C1 segment of cervical spinal cord (tissue), 14 donors: ENCODE measurements at regions not wholly inside any gene's neighbourhood (a gene's known extent, or its start where the extent isn't known, plus 50 kb on each side); places are given as distances from the start of the nearest gene placed in this dataset.
"Not testable (repeated sequence)": the region's sequence is repeated elsewhere in the genome, so short reads cannot be mapped to it uniquely, and the experiment has no call there.

Experiments
- DNase-seq, 14 donors: peaks; one replicate each; lab custom pipeline; 2025; lab: John Stamatoyannopoulos, UW

- DNase-seq = no peak
Observed at GRCh38 chr5:17690473-17690872, 56.2 kb downstream of the TAF11L14 start.

- no peak for DNase-seq
Observed at GRCh38 chr5:17691762-17692161, 57.5 kb downstream of the TAF11L14 start.

DNA sequence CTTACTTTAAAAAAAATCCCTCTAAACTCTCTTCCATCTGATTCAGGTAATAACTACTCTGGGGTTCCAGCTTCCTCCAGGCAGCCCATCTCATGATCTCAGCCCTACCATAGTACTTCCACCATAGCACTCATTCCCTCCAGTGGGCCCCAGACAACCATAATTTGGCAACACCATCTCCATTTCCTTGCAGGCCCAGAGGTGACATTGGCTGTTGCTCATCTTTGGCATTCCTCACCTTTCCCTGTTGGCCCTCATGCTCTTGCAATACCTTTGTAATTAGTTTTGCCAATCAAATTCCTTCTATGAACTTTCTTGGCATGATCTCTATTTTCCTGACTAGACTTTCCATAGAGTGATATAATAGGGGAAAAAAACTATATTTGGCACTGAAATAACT is 60.1 kb downstream of the TAF11L14 start:
- DNase-seq = no peak

DNA sequence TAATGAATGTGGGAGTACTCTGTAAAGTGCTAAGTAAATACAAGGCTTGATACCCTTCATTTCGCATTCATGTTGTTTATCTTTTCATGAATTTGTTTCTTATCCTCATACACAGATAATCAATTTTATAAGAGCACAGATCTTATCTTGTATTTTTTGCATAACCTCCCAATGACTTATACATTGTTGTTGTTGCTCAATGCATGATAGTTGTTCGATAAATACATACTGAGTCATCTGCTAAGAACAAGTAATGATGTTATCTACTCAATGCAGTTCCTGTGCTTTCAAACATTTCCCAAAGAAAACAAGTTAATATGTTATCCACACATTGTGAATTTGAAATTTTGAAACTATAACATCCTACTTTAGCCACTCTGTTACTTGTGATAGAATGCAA is 60.7 kb downstream of the TAF11L14 start:
- no peak for DNase-seq

- DNase-seq = no peak
Observed at GRCh38 chr5:17696627-17697026, 62.4 kb downstream of the TAF11L14 start.

GRCh38 chr5:17697671-17698070 is 63.4 kb downstream of the TAF11L14 start:
- no peak for DNase-seq

GRCh38 chr5:17709011-17709710 is 74.9 kb downstream of the TAF11L14 start:
- no peak for DNase-seq

DNA sequence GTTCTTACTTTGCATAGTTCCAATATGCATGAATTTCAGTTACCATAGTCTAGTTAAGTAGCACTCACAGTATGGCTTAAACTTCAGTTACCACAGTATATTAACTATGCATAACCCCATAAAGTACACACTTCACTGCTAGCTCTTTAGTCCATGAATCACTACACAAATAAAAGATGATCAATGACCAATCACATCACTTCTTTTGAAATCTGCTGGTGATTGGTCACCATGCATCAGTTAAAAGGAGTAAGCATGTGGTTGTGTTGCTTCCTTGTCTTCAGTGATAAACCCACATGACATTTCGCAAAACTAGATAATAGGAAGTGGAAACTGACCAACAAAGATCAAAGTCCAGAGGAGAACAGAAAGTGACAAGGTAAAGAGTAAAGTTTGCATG is 79.0 kb downstream of the TAF11L14 start:
- DNase-seq = no peak

DNA sequence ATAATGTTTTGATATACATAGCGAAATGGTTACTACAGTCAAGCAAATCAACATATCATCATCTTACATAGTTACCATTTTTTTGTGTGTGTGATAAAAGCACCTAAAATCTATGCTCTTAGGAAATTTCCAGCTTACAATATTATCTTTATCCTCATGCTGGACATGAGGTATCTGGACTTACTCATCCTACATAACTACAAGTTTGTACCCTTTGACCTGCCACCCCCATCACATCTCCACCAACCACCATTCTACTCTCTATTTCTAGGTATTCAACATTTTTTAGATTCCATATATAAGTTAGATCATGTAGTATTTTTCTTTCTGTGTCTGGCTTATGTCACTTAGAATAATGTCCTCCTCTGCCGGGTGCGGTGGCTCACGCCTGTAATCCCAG is 79.9 kb downstream of the TAF11L14 start:
- DNase-seq = no peak

- DNase-seq = no peak
Observed at GRCh38 chr5:17719592-17719991, 85.3 kb downstream of the TAF11L14 start.

DNA sequence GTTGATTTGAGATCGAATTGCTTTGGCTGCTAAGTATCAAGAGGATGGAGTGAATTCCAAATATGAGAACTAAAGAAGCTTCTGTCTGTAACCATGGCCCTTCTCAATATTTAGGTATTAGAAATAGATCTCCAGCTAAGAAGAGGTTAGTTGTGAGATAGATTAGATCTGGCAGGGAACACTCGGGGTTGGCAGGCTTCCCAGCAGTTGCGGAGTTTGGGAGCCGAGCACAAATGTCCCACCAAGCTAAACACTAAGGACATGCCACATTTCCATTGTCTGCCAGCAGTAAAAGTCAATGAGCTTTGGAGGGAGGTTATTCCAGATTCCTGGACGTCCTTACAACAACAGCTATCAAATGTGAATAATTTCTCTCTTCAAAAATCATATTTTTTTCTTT is 85.8 kb downstream of the TAF11L14 start:
- no peak for DNase-seq

DNA sequence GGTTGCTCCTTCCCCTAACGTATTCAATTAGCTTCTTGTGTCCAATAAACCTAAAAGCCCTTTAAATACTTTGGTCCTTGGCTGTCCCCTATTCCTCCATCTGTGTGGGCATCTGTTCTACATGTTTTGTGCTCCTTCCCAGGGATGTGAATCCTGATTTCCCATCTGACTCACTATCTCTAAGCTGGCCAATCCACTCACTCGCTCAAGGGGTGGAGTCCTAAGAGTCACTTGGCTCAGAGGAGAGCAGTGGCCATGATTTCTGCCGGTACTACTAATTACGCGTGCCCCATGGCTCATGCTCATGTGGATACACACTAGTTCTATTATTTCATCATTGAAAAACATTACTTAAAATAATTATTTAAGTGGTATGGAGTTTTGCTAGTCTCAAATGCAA is 89.6 kb downstream of the TAF11L14 start:
- no peak for DNase-seq

DNA sequence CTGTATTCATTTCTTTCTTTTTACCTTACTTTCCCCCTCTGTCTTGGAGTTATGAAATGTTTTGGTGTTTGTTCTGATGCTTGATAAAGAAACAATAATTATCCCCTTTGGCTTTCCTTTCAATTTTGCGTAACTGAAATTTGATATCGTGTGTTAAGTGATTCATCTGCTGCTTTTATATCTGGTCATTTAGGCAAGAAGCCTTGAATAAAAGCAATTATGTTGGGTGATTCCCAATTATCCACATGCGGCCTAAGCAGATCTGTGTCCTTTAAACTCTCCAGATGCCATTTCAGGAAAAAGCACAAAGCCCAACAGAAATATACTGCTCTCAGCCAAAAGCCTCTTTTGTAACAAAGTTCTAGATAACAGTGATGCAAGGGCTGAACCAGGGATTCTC is 92.8 kb downstream of the TAF11L14 start:
- no peak for DNase-seq

GRCh38 chr5:17730421-17730820 is 96.2 kb downstream of the TAF11L14 start:
- no peak for DNase-seq

- DNase-seq = no peak
Observed at GRCh38 chr5:17732351-17732923, 98.2 kb downstream of the TAF11L14 start.

DNA sequence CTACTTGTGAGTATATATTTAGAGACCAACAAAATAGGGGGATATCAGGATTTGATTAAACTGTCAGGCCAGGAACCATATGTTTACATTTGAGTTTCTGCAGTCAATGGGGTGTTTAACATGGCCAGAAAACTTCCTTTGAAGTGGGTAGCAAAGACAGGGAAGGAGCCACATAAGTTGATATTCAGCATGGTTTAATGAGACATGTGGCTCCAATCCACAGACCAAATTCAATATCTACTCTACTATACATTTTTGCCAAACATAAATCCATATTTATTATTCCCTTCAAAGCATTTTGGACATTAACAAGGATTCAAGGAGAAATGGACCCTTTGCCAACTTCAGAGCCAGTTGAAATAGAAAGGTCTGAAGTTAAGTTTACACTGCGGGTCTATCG is 99.8 kb downstream of the TAF11L14 start:
- no peak for DNase-seq

DNA sequence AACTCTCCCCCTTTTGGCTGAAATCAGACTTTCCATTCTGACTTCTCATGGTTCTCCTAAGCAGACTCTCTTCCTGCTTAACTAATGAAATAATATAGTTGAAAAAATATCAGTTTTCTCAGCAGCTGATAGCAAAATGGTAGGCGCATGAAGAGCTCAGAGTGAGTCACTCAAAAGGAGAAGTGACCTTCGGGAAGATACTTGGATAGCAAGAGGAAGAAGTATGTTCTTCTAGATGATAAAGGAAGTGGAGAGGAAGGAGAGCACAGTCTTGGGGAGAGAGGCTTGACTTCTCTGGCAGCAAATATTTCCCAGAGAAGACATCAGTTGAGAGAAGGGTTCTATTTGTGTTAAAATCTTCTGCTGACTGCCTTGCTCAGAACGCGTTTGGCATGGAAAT is 101.5 kb downstream of the TAF11L14 start:
- no peak for DNase-seq

DNA sequence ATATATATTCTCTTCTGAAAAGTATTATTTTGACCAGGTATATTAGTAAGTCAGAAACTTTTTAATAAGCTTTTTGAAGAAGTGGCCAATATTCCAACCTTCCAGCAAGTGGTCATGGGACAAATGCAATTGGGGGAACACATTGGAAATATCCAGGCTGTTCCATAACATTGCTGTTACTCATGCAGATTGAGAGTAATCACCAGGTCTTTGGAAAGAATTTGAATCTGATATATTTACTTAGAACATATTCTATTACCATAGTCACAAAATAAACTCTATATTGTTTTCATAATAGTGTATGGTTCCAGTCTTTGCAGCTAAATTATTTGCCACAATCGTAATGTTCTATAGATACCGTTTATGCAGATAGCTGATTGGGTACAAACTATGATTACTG is 102.8 kb downstream of the TAF11L14 start:
- no peak for DNase-seq

GRCh38 chr5:17738446-17738845 is 104.2 kb downstream of the TAF11L14 start:
- DNase-seq = no peak

DNA sequence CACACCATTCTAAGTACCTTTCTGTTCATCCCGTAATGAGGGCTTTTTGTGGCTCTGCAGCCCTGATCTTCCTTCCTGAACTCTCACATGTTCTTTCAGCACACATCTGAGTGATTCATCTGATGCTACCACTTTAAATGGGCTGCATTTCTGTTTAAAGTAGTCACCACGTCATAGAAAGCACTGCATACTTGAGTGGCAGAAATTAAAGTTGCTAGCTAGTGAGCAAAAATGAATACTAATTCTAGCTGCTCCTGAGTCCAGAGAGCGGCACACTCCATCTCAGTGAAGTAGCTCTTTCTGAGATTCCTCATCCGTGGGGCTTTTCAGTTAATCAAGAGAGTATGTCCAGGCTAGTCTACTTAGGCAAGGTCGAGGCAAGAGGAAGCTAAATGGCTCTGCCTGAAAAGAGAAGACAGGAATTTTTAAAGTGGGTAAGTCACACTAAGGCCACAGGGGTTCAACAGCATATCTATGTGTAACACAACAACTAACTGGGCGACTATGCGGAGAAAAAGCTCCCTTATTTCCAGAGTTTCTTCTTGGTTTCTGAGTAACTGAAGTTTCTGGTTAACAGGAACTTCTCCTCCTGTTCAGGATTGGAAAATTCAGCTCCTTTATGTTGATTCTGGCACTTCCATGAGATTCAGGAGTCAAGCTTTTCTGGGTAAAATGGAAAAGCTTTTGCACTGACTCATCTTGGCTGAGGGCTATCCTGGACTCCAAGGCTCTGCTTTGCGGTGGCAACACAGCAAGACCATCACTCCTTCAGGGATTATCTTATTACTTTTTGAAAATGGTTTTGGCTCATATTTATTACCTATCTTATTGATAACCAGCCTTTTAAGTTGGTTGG is 109.5 kb downstream of the TAF11L14 start:
- DNase-seq = no peak

DNA sequence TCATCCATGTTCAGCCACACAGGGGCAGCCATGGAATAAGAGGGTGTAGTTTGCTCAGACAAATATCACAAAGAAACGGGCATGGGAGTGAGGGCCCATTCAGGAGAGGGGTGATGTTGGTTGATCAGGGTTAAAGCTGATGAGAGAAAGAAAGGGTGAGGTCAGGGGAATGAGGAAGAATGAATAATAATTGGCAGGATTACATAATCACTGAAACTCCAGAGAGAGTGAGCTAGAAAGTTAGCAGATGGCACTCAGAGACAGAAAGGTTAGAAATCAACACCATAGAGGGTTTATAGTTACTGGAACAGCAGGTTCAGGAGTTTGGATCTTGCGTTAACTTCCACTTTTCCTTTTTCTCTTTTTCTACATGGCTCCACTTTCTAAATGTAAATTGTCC is 113.9 kb downstream of the TAF11L14 start:
- DNase-seq = no peak

DNA sequence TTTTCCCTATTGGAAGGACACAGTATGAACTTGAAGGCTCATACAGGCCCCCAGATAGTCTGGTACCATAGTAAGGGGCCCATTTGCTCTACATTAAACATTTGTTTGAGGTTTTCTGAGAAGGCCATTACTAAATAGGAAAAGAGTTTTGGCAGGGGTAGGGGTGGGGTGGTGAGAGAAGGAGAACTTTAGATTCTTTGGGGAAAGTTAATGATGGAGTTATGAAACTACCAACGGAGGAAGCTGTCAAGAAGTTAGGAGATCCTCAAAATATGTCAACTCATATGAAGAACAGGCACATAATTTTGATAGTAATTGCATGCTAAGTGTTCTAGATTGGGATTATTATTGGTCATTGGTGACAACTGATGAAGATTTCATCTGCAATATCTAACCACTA is 114.7 kb downstream of the TAF11L14 start:
- DNase-seq = no peak

- not testable (repeated sequence) for DNase-seq
Observed at GRCh38 chr5:17755406-17755805, 121.1 kb downstream of the TAF11L14 start.
